ENCODE measurements at regions not wholly inside any gene's neighbourhood (a gene's known extent, or its start where the extent isn't known, plus 50 kb on each side); places are given as distances from the start of the nearest gene placed in this dataset.

GRCh38 chr10:131762789-131763696 lies 137.8 kb upstream of the PPP2R2D start:
- Histone ChIP-seq H3K9ac (ENCODE audit: low read depth, low read length) (no peak overlapping the region), H3K4me1 (ENCODE audit: control insufficient read depth, insufficient read depth, low read length) (peaks cover 36% of the 10 kb centered on the region), H3K9me3 (ENCODE audit: control insufficient read depth, insufficient read depth, low read length) (no peaks in the 10 kb centered on the region), H3K27ac (ENCODE audit: low read depth, low read length) (no peak overlapping the region), H3K36me3 (ENCODE audit: control insufficient read depth, insufficient read depth, low read length) (no peaks in the 10 kb centered on the region), H3K4me3 (ENCODE audit: low read depth, low read length) (no peak overlapping the region), H3K27me3 (ENCODE audit: control insufficient read depth, insufficient read depth, low read length) (no peaks in the 10 kb centered on the region)

GRCh38 chr10:131764929-131765328 lies 135.9 kb upstream of the PPP2R2D start:
- no peak overlapping the region for H3K27ac ChIP-seq (ENCODE audit: low read depth, low read length)
- H3K9me3 ChIP-seq (ENCODE audit: control insufficient read depth, insufficient read depth, low read length): no peaks in the 10 kb centered on the region
- H3K4me1 ChIP-seq (ENCODE audit: control insufficient read depth, insufficient read depth, low read length): peaks cover 28% of the 10 kb centered on the region
- no peaks in the 10 kb centered on the region for H3K36me3 ChIP-seq (ENCODE audit: control insufficient read depth, insufficient read depth, low read length)
- H3K27me3 ChIP-seq (ENCODE audit: control insufficient read depth, insufficient read depth, low read length): no peaks in the 10 kb centered on the region
- no peak overlapping the region for H3K9ac ChIP-seq (ENCODE audit: low read depth, low read length)
- H3K4me3 ChIP-seq (ENCODE audit: low read depth, low read length): no peak overlapping the region

GRCh38 chr10:131766096-131766495 lies 134.7 kb upstream of the PPP2R2D start:
- Histone ChIP-seq H3K27ac (ENCODE audit: low read depth, low read length) (no peak overlapping the region), H3K9ac (ENCODE audit: low read depth, low read length) (no peak overlapping the region), H3K4me1 (ENCODE audit: control insufficient read depth, insufficient read depth, low read length) (peaks cover 19% of the 10 kb centered on the region), H3K4me3 (ENCODE audit: low read depth, low read length) (no peak overlapping the region), H3K9me3 (ENCODE audit: control insufficient read depth, insufficient read depth, low read length) (no peaks in the 10 kb centered on the region), H3K27me3 (ENCODE audit: control insufficient read depth, insufficient read depth, low read length) (no peaks in the 10 kb centered on the region), H3K36me3 (ENCODE audit: control insufficient read depth, insufficient read depth, low read length) (no peaks in the 10 kb centered on the region)

GRCh38 chr10:131767716-131768115 lies 133.1 kb upstream of the PPP2R2D start:
- Histone ChIP-seq H3K4me1 (ENCODE audit: control insufficient read depth, insufficient read depth, low read length) (peaks cover 10% of the 10 kb centered on the region), H3K27me3 (ENCODE audit: control insufficient read depth, insufficient read depth, low read length) (no peaks in the 10 kb centered on the region), H3K9me3 (ENCODE audit: control insufficient read depth, insufficient read depth, low read length) (no peaks in the 10 kb centered on the region), H3K4me3 (ENCODE audit: low read depth, low read length) (no peak overlapping the region), H3K27ac (ENCODE audit: low read depth, low read length) (no peak overlapping the region), H3K9ac (ENCODE audit: low read depth, low read length) (no peak overlapping the region), H3K36me3 (ENCODE audit: control insufficient read depth, insufficient read depth, low read length) (no peaks in the 10 kb centered on the region)

- no peaks in the 10 kb centered on the region for H3K36me3 ChIP-seq (ENCODE audit: control insufficient read depth, insufficient read depth, low read length)
- no peak overlapping the region for H3K9ac ChIP-seq (ENCODE audit: low read depth, low read length)
- H3K4me1 ChIP-seq (ENCODE audit: control insufficient read depth, insufficient read depth, low read length): peaks cover 4% of the 10 kb centered on the region
- no peak overlapping the region for H3K27ac ChIP-seq (ENCODE audit: low read depth, low read length)
- no peak overlapping the region for H3K4me3 ChIP-seq (ENCODE audit: low read depth, low read length)
- no peaks in the 10 kb centered on the region for H3K27me3 ChIP-seq (ENCODE audit: control insufficient read depth, insufficient read depth, low read length)
- H3K9me3 ChIP-seq (ENCODE audit: control insufficient read depth, insufficient read depth, low read length): no peaks in the 10 kb centered on the region
Measured at GRCh38 chr10:131769571-131770410, 131.0 kb upstream of the PPP2R2D start.

- H3K9ac ChIP-seq (ENCODE audit: low read depth, low read length): no peak overlapping the region
- H3K27ac ChIP-seq (ENCODE audit: low read depth, low read length): no peak overlapping the region
- H3K27me3 ChIP-seq (ENCODE audit: control insufficient read depth, insufficient read depth, low read length): no peaks in the 10 kb centered on the region
- H3K9me3 ChIP-seq (ENCODE audit: control insufficient read depth, insufficient read depth, low read length): no peaks in the 10 kb centered on the region
- H3K36me3 ChIP-seq (ENCODE audit: control insufficient read depth, insufficient read depth, low read length): no peaks in the 10 kb centered on the region
- no peak overlapping the region for H3K4me3 ChIP-seq (ENCODE audit: low read depth, low read length)
- peaks cover 4% of the 10 kb centered on the region for H3K4me1 ChIP-seq (ENCODE audit: control insufficient read depth, insufficient read depth, low read length)
Measured at GRCh38 chr10:131770946-131771633, 129.7 kb upstream of the PPP2R2D start.

GRCh38 chr10:131771634-131772358 lies 129.0 kb upstream of the PPP2R2D start:
- Histone ChIP-seq H3K27ac (ENCODE audit: low read depth, low read length) (no peak overlapping the region), H3K27me3 (ENCODE audit: control insufficient read depth, insufficient read depth, low read length) (no peaks in the 10 kb centered on the region), H3K9me3 (ENCODE audit: control insufficient read depth, insufficient read depth, low read length) (peaks cover 3% of the 10 kb centered on the region; the same call in 1 of the 2 replicates), H3K4me1 (ENCODE audit: control insufficient read depth, insufficient read depth, low read length) (peaks cover 4% of the 10 kb centered on the region), H3K9ac (ENCODE audit: low read depth, low read length) (no peak overlapping the region), H3K36me3 (ENCODE audit: control insufficient read depth, insufficient read depth, low read length) (no peaks in the 10 kb centered on the region), H3K4me3 (ENCODE audit: low read depth, low read length) (no peak overlapping the region)

GRCh38 chr10:131772441-131772840 lies 128.4 kb upstream of the PPP2R2D start:
- Histone ChIP-seq H3K4me1 (ENCODE audit: control insufficient read depth, insufficient read depth, low read length) (peaks cover 4% of the 10 kb centered on the region), H3K27ac (ENCODE audit: low read depth, low read length) (no peak overlapping the region), H3K27me3 (ENCODE audit: control insufficient read depth, insufficient read depth, low read length) (no peaks in the 10 kb centered on the region), H3K9ac (ENCODE audit: low read depth, low read length) (no peak overlapping the region), H3K4me3 (ENCODE audit: low read depth, low read length) (no peak overlapping the region), H3K36me3 (ENCODE audit: control insufficient read depth, insufficient read depth, low read length) (no peaks in the 10 kb centered on the region), H3K9me3 (ENCODE audit: control insufficient read depth, insufficient read depth, low read length) (peaks cover 9% of the 10 kb centered on the region)

- H3K27me3 ChIP-seq (ENCODE audit: control insufficient read depth, insufficient read depth, low read length): no peaks in the 10 kb centered on the region
- no peak overlapping the region for H3K4me3 ChIP-seq (ENCODE audit: low read depth, low read length)
- H3K4me1 ChIP-seq (ENCODE audit: control insufficient read depth, insufficient read depth, low read length): peaks cover 4% of the 10 kb centered on the region
- peaks cover 20% of the 10 kb centered on the region for H3K9me3 ChIP-seq (ENCODE audit: control insufficient read depth, insufficient read depth, low read length)
- no peak overlapping the region for H3K9ac ChIP-seq (ENCODE audit: low read depth, low read length)
- no peaks in the 10 kb centered on the region for H3K36me3 ChIP-seq (ENCODE audit: control insufficient read depth, insufficient read depth, low read length)
- H3K27ac ChIP-seq (ENCODE audit: low read depth, low read length): no peak overlapping the region
Measured at GRCh38 chr10:131773370-131774343, 127.2 kb upstream of the PPP2R2D start.
